NCI-H1105 (cell line): ENCODE measurements at regions not wholly inside any gene's neighbourhood (a gene's known extent, or its start where the extent isn't known, plus 50 kb on each side); places are given as distances from the start of the nearest gene placed in this dataset.

Source experiments
- DNase-seq: peaks from one replicate; lab custom pipeline; 2025; lab: John Stamatoyannopoulos, UW

DNA sequence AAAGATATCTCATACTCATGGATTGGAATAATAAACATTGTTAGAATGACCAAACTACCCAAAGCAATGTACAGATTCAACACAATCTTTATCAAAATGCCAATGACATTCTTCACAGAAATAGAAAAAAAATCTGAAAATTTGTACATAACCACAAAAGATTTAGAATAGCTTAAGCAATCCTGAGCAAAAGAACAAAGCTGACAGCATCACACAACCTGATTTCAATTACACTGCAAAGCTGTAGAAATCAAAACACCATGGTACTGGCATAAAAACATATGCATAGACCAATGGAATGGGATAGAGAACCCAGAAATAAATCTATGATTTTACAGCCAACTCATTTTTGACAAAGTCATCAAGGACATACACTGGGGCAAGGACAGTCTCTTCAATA lies 130.0 kb upstream of the TMEM72 start:
- DNase-seq = no peak

DNA sequence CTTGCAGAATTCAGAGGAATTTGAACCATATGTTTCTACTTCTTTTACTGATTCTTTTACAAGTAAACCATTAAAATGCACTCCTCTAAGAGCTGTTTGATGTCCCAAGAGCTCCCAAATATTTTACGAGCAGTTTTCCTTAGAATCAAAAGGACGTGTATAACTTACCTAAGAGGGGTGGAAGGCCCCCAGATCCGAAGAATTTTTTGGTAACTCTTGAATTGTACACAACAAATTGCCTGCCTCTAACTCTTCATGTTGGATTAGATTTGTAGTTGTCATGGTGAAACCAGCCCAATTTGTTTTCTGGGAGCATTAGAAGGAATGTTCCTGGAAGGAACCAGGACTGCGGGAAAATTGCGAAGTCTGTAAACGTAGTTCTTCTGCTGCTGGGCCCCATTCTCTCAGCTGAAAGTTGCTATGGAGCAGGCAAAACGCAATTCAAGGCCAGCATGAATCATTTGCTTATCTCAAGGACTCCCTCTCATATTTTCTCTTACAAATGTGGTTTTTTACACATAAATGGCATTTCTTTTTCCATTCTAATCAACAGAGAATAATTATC lies 124.8 kb upstream of the TMEM72 start:
- no peak for DNase-seq

DNA sequence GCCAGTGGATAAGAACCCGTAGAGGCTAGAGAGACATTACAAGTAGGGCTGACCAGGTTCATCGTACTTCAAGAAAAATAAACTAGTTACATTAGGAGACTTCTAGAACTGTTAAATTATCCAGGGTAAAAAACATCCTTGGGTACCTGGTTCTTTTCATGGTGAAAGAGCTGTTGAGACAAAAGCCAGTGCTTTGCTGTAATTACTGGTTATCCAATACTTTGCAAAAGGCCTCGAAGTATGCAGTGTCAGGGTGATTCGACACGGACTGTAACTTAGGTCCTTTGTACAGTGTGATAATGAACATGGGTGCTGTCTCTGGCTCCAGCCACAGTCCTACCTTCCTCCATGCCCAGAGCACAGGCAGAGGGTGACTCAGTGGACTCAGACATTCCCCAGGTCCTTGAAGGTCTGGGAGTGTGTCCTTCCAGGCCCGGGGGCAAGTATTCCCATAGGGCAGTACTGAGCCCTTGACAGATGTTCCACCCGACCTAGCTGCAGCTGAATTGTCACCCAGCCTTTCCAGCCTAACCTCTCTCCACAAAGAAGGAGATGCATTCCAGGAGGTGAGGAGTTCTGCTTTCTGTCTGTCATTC lies 123.6 kb upstream of the TMEM72 start:
- DNase-seq = no peak

DNA sequence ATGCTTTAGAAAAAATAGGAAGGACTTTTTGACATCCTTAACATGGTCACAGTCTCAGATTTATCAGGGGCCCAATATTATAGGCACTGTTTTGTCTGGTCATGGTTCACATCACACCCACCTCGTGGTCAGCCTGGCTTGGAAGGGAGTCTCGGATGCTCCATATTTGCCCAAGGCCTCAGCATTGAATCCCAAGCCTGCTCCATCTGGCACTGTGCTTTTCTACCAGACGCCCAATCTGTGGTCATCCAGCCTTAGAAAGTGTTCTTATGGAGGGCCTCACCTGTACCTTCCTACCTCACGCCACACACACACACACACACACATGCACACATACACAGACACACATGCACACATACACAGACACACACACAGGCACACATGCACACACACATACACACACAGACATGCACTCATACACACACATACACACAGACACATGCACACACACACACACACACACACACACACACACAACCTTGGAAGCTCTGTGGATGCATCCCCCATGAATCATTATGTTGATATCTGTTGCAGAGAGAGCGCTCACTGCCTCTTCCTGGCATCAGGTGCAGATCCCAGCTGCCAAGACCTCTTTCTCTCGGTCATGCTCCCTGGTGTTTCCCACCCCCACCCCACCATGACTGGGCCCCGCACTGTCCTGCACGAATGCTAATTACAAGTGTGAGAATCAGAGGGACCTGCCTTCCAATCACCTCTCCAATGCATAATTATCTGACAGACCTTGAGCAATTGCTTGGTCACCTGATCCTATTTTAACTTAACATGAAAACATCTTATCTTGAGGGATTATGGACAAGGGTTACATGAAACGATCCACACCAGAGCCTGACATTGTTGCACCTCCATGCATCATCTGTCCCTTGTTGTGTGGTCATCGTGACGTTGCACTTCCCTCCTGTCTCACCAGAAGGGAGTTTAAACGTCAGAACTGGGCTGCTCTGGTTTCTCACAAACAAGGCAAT lies 122.7 kb upstream of the TMEM72 start:
- DNase-seq = no peak

DNA sequence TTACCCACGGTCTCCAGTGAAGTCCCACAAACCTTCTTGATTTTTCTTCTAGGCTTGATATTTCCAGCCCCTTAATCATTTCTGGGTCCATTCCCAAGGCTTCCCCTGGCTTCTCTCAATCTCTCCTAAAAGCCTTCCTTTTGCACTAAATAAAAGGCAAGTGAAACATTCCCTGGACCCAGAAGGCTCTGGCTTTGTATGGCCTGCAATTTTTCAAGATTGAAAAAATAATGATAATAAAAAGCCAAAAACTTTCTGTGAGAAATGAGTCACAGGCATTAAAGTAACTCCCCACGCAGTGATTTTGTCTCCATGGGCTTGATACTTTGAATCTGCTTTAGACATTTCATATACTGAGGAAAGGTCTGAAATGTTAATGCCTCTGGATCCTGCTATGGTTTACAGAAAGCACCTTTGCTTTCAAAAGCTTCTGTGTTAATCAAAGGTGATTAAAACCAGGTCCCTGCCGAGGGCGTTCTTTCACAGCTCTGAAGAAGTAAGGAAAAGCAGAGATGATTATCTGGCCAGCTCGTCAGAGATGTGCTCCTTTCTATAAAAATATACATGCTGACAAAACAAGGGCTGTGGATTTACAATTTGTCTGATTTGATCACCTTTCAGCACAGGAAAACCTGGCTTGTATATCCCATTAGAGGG lies 118.9 kb upstream of the TMEM72 start:
- DNase-seq = no peak

DNA sequence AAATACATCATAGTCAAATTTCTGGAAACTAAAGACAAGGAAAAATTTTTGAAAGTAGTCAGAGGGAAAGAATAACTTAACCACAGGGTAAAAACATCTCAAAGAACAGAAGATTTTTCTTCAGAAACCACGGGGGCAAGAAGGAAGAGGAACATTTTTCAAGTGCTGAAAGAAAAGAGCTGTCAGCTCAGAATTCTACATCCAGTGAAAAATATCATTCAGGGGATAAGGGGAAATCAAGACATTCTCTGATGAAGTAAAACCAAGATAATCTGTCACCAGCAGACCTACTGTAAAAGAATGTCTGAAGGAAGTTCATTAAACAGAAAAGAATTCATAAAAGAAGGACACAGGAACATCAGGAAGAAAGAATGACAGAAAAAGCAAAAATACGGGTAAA lies 111.2 kb upstream of the TMEM72 start:
- DNase-seq = no peak

DNA sequence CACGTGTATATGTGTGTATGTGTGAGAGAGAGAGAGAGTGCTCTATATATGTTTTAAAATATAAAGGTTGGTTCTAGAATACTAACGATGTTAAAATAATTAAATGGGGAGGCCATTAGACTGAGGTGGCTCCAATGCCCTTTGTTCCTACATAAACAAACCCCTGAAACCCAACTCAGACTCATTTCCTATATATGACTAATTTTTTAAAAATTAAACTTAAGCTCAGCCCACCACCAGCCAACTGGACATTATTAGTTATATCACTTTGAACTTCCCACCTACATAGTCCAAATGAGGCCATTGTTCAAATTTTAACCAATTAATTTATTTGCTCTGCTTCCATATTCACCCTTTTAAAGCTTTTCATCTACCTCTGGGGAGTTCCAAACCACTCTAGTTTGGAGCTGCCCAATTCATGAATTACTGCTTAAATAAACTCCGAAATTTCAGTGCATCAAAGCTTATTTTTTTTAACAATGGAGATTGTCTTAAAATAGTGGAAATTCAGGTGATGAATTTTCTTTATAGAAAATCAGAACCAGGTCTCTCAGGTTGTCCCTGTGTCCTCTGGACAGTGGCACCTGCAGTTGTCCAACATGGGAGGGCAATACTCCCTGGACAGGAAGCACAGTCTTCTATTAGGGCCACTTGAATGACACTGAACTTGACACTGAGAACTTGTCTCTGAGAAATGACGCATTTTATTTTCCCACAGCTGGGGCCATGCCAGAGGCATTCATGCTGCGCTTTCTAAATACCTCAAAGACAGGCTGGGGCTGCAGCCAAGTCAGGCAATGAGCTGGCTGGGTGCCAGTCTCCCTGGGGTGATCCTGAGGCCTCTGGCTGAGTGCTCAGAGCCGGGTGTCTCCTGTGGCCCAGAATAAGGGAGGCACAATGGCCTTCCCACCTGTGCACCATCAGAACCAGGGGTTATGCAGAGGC lies 109.5 kb upstream of the TMEM72 start:
- DNase-seq = peak; percentile 64

DNA sequence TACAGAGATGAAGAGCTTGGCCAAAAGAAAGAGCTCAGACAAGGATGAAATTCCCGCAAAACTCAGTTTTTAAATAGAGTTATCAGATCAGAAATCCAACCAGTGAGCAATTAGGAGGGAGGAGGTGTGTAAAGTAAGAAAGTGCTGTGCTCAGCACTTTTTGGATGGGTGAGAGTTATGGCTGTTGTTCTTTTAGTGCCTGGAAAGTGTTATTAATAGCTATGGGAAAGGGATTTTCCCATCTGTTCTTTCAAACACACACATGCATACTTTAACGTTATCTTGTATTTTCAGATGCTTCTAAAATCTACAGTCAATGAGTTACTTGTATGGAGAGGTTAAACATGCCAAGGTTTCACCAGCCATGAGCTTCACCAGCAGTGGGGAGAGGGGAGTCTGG lies 107.3 kb upstream of the TMEM72 start:
- no peak for DNase-seq

DNA sequence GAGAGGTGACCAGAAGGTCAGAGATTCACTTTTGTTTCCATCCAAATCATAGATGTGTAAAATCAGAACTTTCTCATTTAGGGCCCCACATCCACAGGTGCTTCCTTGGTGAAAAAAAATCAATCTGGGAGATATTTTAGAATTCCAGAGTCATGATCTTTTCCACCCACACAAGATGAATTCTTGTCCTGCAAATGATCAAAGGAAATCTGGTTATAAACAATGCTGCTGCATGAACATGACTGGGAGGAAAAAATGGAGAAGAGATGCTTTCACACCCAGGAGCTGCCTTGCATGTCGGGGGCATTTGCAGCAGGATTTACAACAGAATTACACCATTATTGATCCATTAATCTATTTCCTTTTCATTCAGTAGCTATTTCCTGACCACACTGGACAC lies 106.5 kb upstream of the TMEM72 start:
- DNase-seq = no peak

DNA sequence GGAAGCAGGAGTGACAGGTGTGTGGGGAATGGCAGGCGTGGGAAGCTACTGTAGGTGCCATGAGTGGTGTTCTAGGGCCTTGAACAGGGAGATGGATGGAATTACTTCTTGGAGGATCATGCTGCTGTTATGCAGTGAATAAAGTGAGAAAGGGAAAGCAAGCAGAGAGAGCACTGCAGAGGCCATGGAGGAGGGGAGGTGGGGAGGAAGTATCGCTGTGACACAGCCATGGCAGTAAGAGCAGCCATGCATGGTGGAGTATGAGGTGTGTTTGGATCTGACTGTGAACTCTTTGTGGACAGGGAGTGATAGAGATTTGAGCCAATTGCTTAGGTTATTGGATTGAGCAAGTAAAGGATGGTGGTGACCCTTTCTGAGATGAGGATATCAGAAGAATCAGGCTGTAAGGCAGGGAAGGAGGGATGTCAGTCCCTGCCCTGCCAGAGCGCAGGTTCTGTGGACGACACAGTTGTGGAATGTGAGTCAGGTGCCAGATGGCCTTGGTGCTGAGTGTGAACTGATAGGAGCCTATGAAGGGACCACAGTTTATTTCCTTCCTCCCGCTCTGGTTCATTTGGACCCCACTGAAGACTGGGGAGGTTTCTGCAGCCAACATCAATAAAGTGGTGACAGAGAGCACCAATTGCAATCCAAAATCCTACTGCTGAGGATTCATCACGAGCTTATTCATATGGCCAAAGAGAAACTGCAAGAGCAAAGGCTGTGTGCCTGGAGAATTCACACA lies 105.5 kb upstream of the TMEM72 start:
- DNase-seq = no peak

DNA sequence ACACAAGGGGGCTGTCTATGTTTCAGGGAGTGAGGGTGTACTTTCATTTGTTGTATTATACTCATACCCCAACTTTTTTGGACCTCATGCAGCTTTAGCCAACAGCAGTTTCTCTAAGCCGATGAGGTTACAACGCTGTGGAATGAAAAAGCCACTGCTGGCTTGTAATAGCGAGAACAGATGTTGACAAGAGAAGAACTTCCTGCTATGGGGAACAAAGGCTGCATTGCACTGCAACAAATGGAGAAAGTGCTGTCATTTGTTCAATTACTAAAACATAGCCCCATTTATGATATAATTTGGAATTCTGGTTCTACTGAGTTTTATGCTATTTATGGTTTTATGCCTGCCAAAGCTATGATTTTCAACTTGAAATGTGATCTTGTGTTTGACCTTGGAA lies 104.2 kb upstream of the TMEM72 start:
- no peak for DNase-seq

DNA sequence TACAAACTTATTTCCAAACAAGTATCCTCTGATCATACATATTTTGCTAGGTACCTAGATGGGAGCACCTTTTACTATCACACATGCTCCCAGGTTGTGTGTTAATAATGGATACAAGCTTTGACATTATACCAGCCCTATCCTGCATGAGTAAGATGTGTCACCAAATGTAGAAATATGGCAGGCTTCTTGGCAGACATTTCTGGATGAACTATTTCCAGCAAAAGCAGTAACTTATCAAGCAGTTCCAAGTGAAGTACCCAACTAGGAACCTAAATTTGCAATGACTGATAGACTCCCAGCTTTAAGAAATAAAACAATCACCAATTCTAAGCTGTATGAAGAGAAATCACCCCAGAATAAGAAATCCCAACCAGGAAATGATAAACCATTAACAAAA lies 103.7 kb upstream of the TMEM72 start:
- DNase-seq = no peak

DNA sequence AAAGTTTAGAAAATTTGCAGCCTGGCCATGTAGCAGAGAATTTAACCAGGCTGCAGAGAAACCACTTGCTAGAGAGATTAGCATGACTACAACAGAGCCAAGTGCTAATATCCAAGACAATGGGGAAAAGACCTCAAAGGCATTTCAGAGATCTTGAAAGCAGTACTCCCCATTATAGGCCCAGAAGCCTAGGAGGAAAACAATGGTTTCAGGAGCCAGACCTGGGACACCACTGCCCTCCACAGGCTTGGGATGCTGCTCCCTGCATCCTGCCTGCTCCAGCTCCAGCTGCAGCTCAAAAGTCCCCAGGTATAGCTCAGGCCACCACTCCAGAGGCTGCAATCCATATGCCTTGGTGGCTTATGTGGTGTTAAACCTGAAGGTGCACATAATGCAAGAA lies 101.5 kb upstream of the TMEM72 start:
- DNase-seq = no peak

DNA sequence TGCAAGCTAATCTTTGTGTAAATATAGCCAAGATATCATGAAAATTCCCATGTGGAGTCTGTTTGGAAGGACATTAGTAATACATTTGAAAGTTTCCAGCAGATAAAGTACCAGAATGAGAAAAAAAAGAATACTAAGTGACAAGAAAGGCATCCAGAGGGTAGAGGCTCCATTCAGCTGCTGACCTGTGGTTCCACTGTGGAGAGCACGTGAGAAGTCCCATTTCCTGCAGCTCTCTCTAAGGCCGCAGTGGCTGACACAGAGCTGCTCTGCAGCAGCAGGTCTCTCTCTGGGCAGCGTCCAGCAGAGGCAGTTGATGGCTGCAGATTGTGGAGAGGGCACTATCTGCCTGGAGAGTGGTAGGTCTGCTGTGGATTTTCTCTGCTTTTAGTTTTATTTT lies 100.1 kb upstream of the TMEM72 start:
- DNase-seq = no peak

DNA sequence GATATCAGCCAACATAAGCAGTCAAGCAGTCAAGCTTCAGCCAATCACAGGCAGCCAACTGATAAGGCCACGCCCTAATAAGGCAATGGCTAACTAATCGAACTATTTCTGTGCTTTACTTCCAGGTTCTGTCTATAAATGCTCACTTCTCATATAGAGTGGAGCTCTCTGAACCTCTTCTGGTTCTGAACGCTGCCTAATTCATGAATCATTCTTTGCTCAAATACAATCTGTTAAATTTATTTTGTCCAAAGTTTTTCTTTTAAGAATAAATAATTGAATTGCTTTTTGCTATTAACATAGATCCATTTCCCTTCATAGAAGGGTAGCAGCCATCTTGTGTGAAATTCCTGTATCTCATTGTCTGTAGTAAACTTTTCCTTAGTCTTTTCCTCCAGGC lies 97.9 kb upstream of the TMEM72 start:
- DNase-seq = no peak

DNA sequence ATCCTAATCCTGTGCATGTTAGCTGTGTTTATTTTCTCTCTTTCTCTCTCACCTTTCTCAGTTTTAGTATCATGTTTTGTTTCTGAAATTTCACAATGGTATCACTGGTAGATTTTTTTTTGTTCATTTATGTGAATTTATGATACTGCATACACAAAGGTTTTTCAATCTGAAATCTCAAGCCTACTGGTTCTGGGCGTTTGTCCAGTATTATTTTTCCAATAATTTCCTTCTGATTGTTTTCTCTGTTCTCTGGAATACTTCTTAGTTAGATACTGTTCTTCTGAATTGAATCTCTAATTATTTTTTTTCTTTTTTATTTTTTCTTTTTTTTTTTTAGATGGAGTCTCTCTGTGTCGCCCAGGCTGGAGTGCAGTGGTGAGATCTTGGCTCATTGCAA lies 96.2 kb upstream of the TMEM72 start:
- DNase-seq = no peak

DNA sequence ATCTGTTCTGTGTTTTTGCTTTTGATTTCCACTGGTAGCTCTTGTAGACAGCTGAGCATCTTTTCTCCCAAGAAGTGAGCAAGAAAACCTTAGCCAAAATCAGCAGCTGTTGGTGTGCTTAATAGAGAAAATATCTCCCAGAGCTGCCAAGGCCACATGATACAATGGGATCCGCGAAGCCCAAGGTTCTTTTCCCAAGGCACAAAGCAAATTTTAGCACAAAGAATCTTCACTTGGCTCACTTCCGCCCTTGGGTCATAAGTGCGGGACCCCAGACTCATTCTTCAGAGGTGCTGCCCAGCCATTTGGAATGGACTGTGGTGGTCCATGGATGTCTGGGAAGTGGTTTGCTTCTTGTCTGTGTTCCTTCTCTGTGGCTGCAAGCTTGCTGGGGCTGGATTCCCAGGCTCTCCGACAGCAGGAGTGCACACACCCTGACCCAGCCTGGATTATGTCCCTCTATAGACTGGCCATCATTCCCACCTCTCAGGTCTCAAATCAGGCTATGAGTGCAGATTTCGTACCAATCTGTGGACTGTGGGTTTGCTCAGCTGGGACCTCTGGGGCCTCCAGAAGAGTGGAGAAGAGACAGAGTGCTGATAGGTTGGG lies 93.0 kb upstream of the TMEM72 start:
- DNase-seq = no peak

DNA sequence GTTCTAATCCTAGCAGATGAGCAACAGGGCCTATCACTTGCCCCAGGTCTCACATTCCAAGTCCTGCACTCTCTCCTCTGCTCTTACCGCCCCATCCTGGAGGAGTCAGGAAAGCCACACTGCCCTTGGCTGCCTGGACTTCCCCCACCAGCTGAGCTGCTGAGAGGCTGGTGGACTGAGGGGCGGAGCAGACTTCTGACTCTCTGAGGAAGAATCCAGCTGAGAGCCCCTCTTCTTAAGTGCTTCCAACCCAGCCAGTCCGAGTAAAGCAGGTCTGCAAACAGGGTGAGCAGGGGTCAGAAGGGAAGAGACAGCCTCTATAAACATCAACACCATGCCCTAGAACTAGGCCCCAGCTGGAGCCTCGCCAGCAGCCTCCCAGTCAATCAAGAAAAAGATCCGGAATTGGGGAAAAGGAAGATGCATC lies 92.4 kb upstream of the TMEM72 start:
- DNase-seq = no peak

DNA sequence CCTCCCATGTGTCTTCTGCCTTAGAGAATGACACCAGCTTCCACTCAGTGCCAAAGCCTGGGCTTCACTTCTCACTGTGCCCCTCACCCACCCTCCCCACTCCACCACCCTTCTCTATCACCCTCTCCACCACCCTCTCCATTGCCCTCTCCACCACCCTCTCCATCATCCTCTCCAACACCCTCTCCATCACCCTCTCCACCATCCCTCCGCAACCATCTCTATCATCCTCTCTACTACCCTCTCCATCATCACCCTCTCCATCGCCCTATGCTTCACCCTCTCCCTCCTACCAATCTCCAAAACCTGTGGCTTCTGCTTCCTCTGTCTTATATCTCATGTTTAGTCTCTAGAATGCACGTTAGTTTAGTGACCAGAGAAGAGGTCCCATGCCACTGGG lies 91.0 kb upstream of the TMEM72 start:
- no peak for DNase-seq

DNA sequence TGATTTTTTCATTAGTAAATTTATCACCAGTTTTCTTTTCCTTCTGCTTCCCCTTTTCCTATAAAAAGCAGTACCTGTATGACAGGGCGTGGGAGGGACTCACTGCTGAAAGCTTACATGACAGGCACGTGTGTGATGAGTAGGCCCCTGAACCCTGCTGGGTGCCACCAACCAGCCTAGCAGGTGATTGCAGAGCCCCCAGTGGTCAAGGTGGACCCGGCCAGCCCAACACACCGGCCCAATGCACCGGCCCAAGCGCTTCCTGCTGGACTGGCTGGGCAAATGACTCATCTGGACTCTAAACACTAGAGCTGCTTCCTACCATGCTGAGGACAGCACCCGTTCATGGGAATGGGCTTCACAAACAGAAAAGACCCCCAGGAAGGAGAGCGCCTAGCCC lies 89.8 kb upstream of the TMEM72 start:
- DNase-seq = no peak
